HepG2 (cell line): ENCODE measurements at regions not wholly inside any gene's neighbourhood (a gene's known extent, or its start where the extent isn't known, plus 50 kb on each side); places are given as distances from the start of the nearest gene placed in this dataset.

Experiments used
- ATAC-seq: fragments of 200-7000 bp; cut with Tn5 transposase; 3 replicates; pipeline ENCODE4 v1.9.1; 2020; ENCODE audit warnings: mild to moderate bottlenecking, moderate library complexity
- BruUV-seq: library from RNA; stranded (reverse); fragments of 400-500 nt; replicated peaks from 2 replicates; lab custom pipeline; 2021; lab: Mats Ljungman, UMichigan
- CTCF ChIA-PET: fragments of 300-600 bp; formaldehyde crosslinking; extraction: SDS; loops from one replicate; lab custom pipeline; 2021; ENCODE audit warnings: low total read pairs, inconsistent platforms, low intra/inter-chr PET ratio; lab: Yijun Ruan, JAX
- POLR2A ChIA-PET: fragments of 350-600 bp; sonication (Branson Sonifier 250); formaldehyde crosslinking; loops from one replicate; lab custom pipeline; 2020; ENCODE audit warnings: antibody characterized with exemption, inconsistent platforms; lab: Yijun Ruan, JAX
- DNase-seq: peaks from one replicate; pipeline ENCODE4 v3.0.0-alpha.2; 2015; ENCODE audit warnings: low spot score
- FAIRE-seq: peaks from 3 replicates; lab custom pipeline; 2011; peaks lifted over from hg19 to GRCh38; lab: Jason Lieb, UNC
- H2AFZ ChIP-seq: one replicate; pipeline ENCODE4 v1.6.1; 2011; ENCODE audit warnings: low read length, inconsistent platforms
- H3K27ac ChIP-seq: fragments of 300-600 bp; 3 replicates; pipeline ENCODE4 v1.8.0; 2011; ENCODE audit warnings: mixed run types, mild to moderate bottlenecking, mixed read lengths, low read length, inconsistent platforms; ENCODE audit not compliant: insufficient read depth; ENCODE audit errors: extremely low read length
- H3K27me3 ChIP-seq, 2 experiments: fragments of 200-600 bp in 1 of 2; 2 replicates in 1 of 2; 3 replicates in 1 of 2; pipeline versions ENCODE4 v1.6.0 to v1.8.0; 2011; ENCODE audit warnings: low read length in 2 of 2, mild to moderate bottlenecking in 2 of 2, moderate library complexity in 2 of 2, inconsistent platforms in 1 of 2; ENCODE audit not compliant: insufficient read depth in 2 of 2, control insufficient read depth in 1 of 2
- H3K36me3 ChIP-seq, 2 experiments: fragments of 200-600 bp in 1 of 2; replicated peaks in 1 of 2; 2 replicates in 1 of 2; 3 replicates in 1 of 2; pipeline versions ENCODE4 v1.5.1 to v1.8.0; 2011; ENCODE audit warnings: low read length in 2 of 2, inconsistent platforms in 1 of 2; ENCODE audit not compliant: insufficient read depth in 2 of 2, control insufficient read depth in 1 of 2
- H3K4me1 ChIP-seq: 2 replicates; pipeline ENCODE4 v1.5.1; 2012; ENCODE audit warnings: low read length, inconsistent platforms; ENCODE audit not compliant: insufficient read depth
- H3K4me2 ChIP-seq: 2 replicates; pipeline ENCODE4 v1.6.0; 2011; ENCODE audit warnings: low read depth, low read length, inconsistent platforms
- H3K4me3 ChIP-seq, 3 experiments: fragments of 200-600 bp in 1 of 3; sonication (generic), shearing (Covaris generic) in 1 of 3; replicated peaks in 1 of 3; 2 replicates each; pipeline ENCODE4 v1.5.1; 2011 to 2016; ENCODE audit warnings: low read length in 3 of 3, inconsistent platforms in 2 of 3, low read depth in 2 of 3, mild to moderate bottlenecking in 2 of 3, control low read depth in 1 of 3, mixed read lengths in 1 of 3; ENCODE audit not compliant: insufficient read depth in 1 of 3
- H3K79me2 ChIP-seq: one replicate; pipeline ENCODE4 v1.6.1; 2011; ENCODE audit warnings: low read length, inconsistent platforms; ENCODE audit not compliant: insufficient read depth
- H3K9ac ChIP-seq: 2 replicates; pipeline ENCODE4 v1.6.0; 2011; ENCODE audit warnings: mild to moderate bottlenecking, low read depth, low read length, inconsistent platforms; ENCODE audit not compliant: insufficient read depth
- H3K9me3 ChIP-seq: 2 replicates; pipeline ENCODE4 v1.5.1; 2012; ENCODE audit warnings: mild to moderate bottlenecking, low read length
- H4K20me1 ChIP-seq: 2 replicates; pipeline ENCODE4 v1.6.0; 2011; ENCODE audit warnings: inconsistent platforms, mild to moderate bottlenecking, low read length, moderate library complexity; ENCODE audit not compliant: insufficient read depth
- CC2D1A ChIP-seq: sonication (generic); formaldehyde crosslinking; IDR thresholded peaks from 2 replicates; pipeline ENCODE4 v1.8.1; 2023; ENCODE audit warnings: mild to moderate bottlenecking, missing genetic modification reagents
- FOXJ3 ChIP-seq: sonication (generic); formaldehyde crosslinking; IDR thresholded peaks from 2 replicates; pipeline ENCODE4 v1.4.0; 2020; ENCODE audit warnings: missing genetic modification reagents, mild to moderate bottlenecking, borderline replicate concordance
- GABPA ChIP-seq, 2 experiments: IDR thresholded peaks; 2 replicates each; pipeline ENCODE4 v1.6.1; 2011 to 2016; ENCODE audit warnings: low read depth in 2 of 2, low read length in 1 of 2, missing biosample characterization in 1 of 2, missing genetic modification characterization in 1 of 2
- KLF15 ChIP-seq: sonication (generic); formaldehyde crosslinking; IDR thresholded peaks from 2 replicates; pipeline ENCODE4 v1.8.1; 2023; ENCODE audit warnings: borderline replicate concordance, mild to moderate bottlenecking, inconsistent platforms, missing genetic modification reagents, mixed read lengths
- ZMAT3 ChIP-seq: sonication (generic); formaldehyde crosslinking; conservative IDR thresholded peaks from 2 replicates; pipeline ENCODE4 v1.7.0; 2021; ENCODE audit warnings: missing genetic modification reagents
- ZNF124 ChIP-seq: sonication (generic); formaldehyde crosslinking; IDR thresholded peaks from 2 replicates; pipeline ENCODE4 v1.4.0; 2020; ENCODE audit warnings: missing genetic modification reagents
- ZNF205 ChIP-seq: IDR thresholded peaks from 2 replicates; pipeline ENCODE4 v1.6.1; 2018; ENCODE audit warnings: missing biosample characterization, missing genetic modification reagents
- ZNF496 ChIP-seq: sonication (generic); formaldehyde crosslinking; IDR thresholded peaks from 2 replicates; pipeline ENCODE4 v1.8.1; 2023; ENCODE audit warnings: mild to moderate bottlenecking, moderate library complexity, missing genetic modification reagents; ENCODE audit not compliant: insufficient replicate concordance
- ZNF547 ChIP-seq: sonication (generic); formaldehyde crosslinking; IDR thresholded peaks from 2 replicates; pipeline ENCODE4 v1.5.1; 2020; ENCODE audit warnings: mild to moderate bottlenecking, missing genetic modification reagents
- ZNF768 ChIP-seq: sonication (generic); formaldehyde crosslinking; IDR thresholded peaks from 2 replicates; pipeline ENCODE4 v1.4.0; 2020; ENCODE audit warnings: missing genetic modification reagents
- ZNF792 ChIP-seq: IDR thresholded peaks from 2 replicates; pipeline ENCODE4 v1.6.1; 2016
- ZSCAN22 ChIP-seq: sonication (generic); formaldehyde crosslinking; IDR thresholded peaks from 2 replicates; pipeline ENCODE4 v1.4.0; 2020; ENCODE audit warnings: mild to moderate bottlenecking, missing genetic modification reagents
- WGBS: methylation state at CpG from one replicate; pipeline ENCODE4 v1.1.6; 2017; ENCODE audit warnings: low lambda C conversion rate; 5-methylcytosine and 5-hydroxymethylcytosine counted together
- in situ Hi-C: cut with HindIII; loops from 2 replicates; pipeline ENCODE4 v1.10.0; 2017; ENCODE audit warnings: low pct_unique_long_range_greater_than_20kb; ENCODE audit not compliant: extremely low pct_ligation_motif_present
- intact Hi-C: fragments of 100-400 bp; cut with micrococcal nuclease; formaldehyde crosslinking; loops from one replicate; pipeline ENCODE4 v1.10.0; 2022; ENCODE audit not compliant: unreplicated experiment
- TF ChIP-seq, protein P1 (sequence below): sonication (generic); formaldehyde crosslinking; IDR thresholded peaks from 2 replicates; pipeline ENCODE4 v1.4.0; 2020; ENCODE audit warnings: missing genetic modification reagents
- TF ChIP-seq, protein P2 (sequence below): sonication (generic); formaldehyde crosslinking; IDR thresholded peaks from 2 replicates; pipeline ENCODE4 v1.4.0; 2020; ENCODE audit warnings: missing genetic modification reagents, mild to moderate bottlenecking, borderline replicate concordance

DNA sequence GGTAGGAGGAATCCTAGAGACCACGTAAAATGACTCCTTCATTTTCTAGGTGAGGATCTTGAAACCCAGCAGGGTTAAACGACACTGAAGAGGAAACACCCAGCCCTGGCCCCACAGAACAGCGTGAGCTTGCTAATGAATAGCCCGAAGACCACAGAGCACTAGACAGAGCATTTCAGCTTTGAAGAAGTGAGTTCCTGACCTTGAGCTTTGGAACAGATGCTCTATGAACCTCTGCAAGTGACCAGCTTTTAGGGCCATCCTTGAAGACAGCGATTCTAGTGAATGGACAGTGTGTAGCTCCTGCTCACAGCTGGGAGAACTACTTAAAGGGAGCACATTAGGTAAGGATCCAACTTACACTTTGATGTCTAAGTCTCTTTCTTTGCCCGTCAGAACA, 74.0 kb upstream of the FRMD1 start:
- Histone ChIP-seq H3K9me3 (no peaks in the 10 kb centered on the region), H3K27me3 (peaks cover 4 to 57% of the 10 kb centered on the region in 2 experiments; a peak in 4 of 5 replicates), H4K20me1 (no peaks in the 10 kb centered on the region), H3K4me1 (peaks cover 52% of the 10 kb centered on the region), H2AFZ (no peak overlapping the region), H3K9ac (no peak overlapping the region), H3K79me2 (no peaks in the 10 kb centered on the region), H3K36me3 (no peaks in the 10 kb centered on the region), H3K27ac (no peak overlapping the region), H3K4me3 (no peak overlapping the region), H3K4me2 (no peak overlapping the region)
- intact Hi-C loops: loop anchor here (10.0 kb wide), 1 partner anchor 732 kb away; no protein-coding TSS in a partner anchor
- ATAC-seq (peak; percentile 17; the same call in 1 of the 3 replicates), DNase-seq (no peak), FAIRE-seq (no peak)
- WGBS: 6% methylated on average over 6 of the region's 6 CpGs
- CTCF ChIA-PET: no interaction called here
- BruUV-seq: no TSS peak
- POLR2A ChIA-PET: no interaction called here
- in situ Hi-C loops: loop anchor here (10.0 kb wide), 1 partner anchor 732 kb away; no protein-coding TSS in a partner anchor
- no peak for TF ChIP-seq ZNF547
- TF ChIP-seq, protein P1, sequence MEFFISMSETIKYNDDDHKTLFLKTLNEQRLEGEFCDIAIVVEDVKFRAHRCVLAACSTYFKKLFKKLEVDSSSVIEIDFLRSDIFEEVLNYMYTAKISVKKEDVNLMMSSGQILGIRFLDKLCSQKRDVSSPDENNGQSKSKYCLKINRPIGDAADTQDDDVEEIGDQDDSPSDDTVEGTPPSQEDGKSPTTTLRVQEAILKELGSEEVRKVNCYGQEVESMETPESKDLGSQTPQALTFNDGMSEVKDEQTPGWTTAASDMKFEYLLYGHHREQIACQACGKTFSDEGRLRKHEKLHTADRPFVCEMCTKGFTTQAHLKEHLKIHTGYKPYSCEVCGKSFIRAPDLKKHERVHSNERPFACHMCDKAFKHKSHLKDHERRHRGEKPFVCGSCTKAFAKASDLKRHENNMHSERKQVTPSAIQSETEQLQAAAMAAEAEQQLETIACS: no peak
- no peak for TF ChIP-seq ZNF768
- no peak for TF ChIP-seq ZSCAN22 (CRISPR knock-in tag)
- TF ChIP-seq FOXJ3 (CRISPR knock-in tag): no peak
- TF ChIP-seq ZNF124 (CRISPR knock-in tag): no peak
- TF ChIP-seq ZMAT3 (CRISPR knock-in tag): no peak

DNA sequence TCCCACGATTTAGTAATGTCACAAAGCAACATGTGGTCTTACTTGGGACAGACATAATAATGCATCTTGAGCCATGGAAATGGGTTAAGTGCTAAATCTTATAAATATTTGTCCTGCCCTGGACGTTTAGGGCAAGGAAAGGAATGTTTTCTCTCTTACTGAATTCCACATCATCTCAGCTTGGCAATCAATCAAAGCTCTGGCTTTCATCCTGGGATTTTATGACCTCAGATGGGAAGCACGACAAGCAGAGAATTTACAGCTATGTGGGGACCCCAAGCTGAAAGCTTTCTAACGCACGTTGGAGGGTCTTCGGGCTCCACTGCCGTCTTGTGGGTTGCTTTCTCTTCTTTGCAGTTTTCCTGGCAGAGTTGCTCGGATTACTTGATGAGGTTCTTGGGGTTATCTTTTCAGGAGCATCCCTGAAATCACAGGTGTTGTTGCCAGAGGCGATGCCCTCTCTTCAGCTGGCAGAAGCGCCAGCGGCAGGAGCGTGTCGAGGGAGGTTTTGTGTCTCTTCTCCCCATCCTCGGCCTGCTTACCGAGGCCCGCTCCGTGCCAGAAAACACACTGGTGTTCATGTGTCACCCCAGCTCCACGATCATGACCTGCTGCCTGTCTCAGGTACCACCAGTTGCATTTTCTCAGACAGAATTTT, 73.4 kb upstream of the FRMD1 start:
- DNase-seq (no peak), FAIRE-seq (no peak), ATAC-seq (no peak)
- Histone ChIP-seq H3K27me3 (peaks cover 4 to 52% of the 10 kb centered on the region in 2 experiments; a peak in 4 of 5 replicates), H3K79me2 (no peaks in the 10 kb centered on the region), H3K4me3 (no peak overlapping the region), H3K9me3 (no peaks in the 10 kb centered on the region), H2AFZ (no peak overlapping the region), H3K36me3 (no peaks in the 10 kb centered on the region), H4K20me1 (no peaks in the 10 kb centered on the region), H3K9ac (no peak overlapping the region), H3K4me1 (peaks cover 50% of the 10 kb centered on the region), H3K4me2 (no peak overlapping the region), H3K27ac (no peak overlapping the region)
- BruUV-seq: no TSS peak
- in situ Hi-C loops: loop anchor here (10.0 kb wide), 1 partner anchor 732 kb away; no protein-coding TSS in a partner anchor
- no peak for TF ChIP-seq ZNF205 (CRISPR knock-in tag)
- no peak for TF ChIP-seq ZNF792
- no peak for TF ChIP-seq GABPA (IDR thresholded peaks at IDR 0.05; ENCODE audit: low read depth, low read length)
- TF ChIP-seq GABPA (CRISPR knock-in tag; IDR thresholded peaks at IDR 0.05; ENCODE audit: low read depth): no peak
- no peak for TF ChIP-seq KLF15 (CRISPR knock-in tag)
- no peak for TF ChIP-seq CC2D1A (CRISPR knock-in tag)
- no peak for TF ChIP-seq ZNF496 (CRISPR knock-in tag)
- TF ChIP-seq, protein P2, sequence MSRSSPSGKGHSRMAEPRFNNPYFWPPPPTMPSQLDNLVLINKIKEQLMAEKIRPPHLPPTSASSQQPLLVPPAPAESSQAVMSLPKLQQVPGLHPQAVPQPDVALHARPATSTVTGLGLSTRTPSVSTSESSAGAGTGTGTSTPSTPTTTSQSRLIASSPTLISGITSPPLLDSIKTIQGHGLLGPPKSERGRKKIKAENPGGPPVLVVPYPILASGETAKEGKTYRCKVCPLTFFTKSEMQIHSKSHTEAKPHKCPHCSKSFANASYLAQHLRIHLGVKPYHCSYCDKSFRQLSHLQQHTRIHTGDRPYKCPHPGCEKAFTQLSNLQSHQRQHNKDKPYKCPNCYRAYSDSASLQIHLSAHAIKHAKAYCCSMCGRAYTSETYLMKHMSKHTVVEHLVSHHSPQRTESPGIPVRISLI (CRISPR knock-in tag): no peak
- 61% methylated on average over 18 of the region's 18 CpGs for WGBS
- CTCF ChIA-PET: interaction anchor here (2.8 kb wide), 1 partner anchor 203 kb away, joined by 40 read pairs; no protein-coding TSS in a partner anchor
- POLR2A ChIA-PET: no interaction called here
- intact Hi-C loops: loop anchor here (10.0 kb wide), 1 partner anchor 732 kb away; no protein-coding TSS in a partner anchor
